Stimulated activated naive CD8-positive, alpha-beta T cell treated with anti-CD3 and anti-CD28 coated beads, Interleukin-15, Interleukin-2, amounts not matched to agents 100 ng/mL and 50 ng/mL, for 24 hours (primary cell): ENCODE measurements at regions not wholly inside any gene's neighbourhood (a gene's known extent, or its start where the extent isn't known, plus 50 kb on each side); places are given as distances from the start of the nearest gene placed in this dataset.
"Not testable (repeated sequence)": the region's sequence is repeated elsewhere in the genome, so short reads cannot be mapped to it uniquely, and the experiment has no call there.

Source experiments
- H3K27ac Mint-ChIP-seq: one replicate; pipeline ENCODE4 v1.8.0; 2021; ENCODE audit warnings: mild to moderate bottlenecking, mixed read lengths
- H3K27me3 Mint-ChIP-seq: one replicate; pipeline ENCODE4 v1.8.0; 2021; ENCODE audit warnings: mixed read lengths
- H3K36me3 Mint-ChIP-seq: one replicate; pipeline ENCODE4 v1.8.0; 2021; ENCODE audit warnings: low read depth, mixed read lengths
- H3K4me1 Mint-ChIP-seq: one replicate; pipeline ENCODE4 v1.8.0; 2021; ENCODE audit warnings: low read depth, mixed read lengths
- H3K4me3 Mint-ChIP-seq: one replicate; pipeline ENCODE4 v1.8.0; 2021; ENCODE audit warnings: mild to moderate bottlenecking, mixed read lengths
- H3K9me3 Mint-ChIP-seq: one replicate; pipeline ENCODE4 v1.8.0; 2021; ENCODE audit warnings: mixed read lengths

DNA sequence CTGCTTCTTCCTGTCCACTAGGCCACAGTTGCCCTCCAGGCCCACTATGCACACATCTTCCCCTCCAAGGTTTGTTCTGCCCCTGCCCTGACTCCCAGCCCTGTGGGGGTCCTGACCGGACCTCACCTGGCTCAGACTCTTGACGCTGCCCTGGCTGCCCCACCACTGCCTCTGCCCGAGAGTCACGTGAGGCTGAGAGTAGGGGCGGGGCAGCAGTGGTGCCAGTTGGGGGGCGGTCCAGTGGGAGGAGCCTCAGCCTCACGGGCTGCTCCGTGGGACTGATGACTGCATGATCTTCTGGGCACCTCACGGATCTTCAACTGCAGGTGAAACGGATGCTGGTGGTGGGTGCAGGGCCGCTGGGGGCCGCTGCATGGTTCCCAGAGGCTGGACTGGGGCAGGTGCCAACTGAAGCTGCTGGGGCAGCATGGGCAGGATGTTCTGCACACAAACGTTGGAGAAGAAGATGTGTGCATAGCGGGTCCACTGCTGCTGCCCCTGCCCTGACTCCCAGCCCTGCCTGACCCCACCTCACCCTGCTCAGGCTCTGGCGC lies 77.6 kb downstream of the HHIPL2 start:
- not testable (repeated sequence) for H3K4me1 Mint-ChIP-seq, H3K9me3 Mint-ChIP-seq, H3K4me3 Mint-ChIP-seq, H3K27ac Mint-ChIP-seq, H3K36me3 Mint-ChIP-seq, H3K27me3 Mint-ChIP-seq

DNA sequence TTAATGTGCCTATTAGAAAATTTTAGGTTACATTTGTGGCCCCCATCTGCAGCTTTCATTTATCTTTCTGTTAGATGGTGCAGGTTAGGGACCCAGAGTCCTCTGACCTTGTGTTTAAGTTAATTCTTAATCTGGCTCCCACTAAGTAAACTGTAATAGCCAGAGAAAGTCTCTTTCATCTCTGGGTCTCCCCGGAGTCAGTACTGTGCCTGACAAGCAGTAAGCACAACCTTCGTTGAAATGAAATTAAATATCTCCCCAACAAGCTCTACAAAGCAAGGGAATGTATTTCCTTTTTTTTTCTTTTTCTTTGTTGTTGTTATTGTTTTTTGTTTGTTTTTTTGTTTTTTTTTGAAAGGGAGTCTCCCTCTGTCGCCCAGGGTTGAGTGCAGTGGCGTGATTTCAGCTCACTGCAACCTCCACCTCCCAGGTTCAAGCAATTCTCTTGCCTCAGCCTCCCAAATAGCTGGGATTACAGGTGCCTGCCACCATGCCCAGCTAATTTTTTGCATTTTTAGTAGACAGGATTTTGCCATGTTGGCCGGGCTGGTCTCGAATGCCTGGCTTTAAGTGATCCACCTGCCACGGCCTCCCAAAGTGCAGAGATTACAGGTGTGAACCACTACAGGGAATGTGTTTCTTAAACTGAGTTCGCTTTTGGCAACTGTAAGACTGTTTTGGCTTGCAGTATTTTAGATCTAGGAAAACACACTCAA lies 81.6 kb downstream of the HHIPL2 start:
- no peaks in the 10 kb centered on the region for H3K27me3 Mint-ChIP-seq
- H3K4me3 Mint-ChIP-seq: no peak overlapping the region
- H3K36me3 Mint-ChIP-seq: no peaks in the 10 kb centered on the region
- peaks cover 18% of the 10 kb centered on the region for H3K4me1 Mint-ChIP-seq
- H3K9me3 Mint-ChIP-seq: no peaks in the 10 kb centered on the region
- H3K27ac Mint-ChIP-seq: peak overlapping the region; percentile 36

DNA sequence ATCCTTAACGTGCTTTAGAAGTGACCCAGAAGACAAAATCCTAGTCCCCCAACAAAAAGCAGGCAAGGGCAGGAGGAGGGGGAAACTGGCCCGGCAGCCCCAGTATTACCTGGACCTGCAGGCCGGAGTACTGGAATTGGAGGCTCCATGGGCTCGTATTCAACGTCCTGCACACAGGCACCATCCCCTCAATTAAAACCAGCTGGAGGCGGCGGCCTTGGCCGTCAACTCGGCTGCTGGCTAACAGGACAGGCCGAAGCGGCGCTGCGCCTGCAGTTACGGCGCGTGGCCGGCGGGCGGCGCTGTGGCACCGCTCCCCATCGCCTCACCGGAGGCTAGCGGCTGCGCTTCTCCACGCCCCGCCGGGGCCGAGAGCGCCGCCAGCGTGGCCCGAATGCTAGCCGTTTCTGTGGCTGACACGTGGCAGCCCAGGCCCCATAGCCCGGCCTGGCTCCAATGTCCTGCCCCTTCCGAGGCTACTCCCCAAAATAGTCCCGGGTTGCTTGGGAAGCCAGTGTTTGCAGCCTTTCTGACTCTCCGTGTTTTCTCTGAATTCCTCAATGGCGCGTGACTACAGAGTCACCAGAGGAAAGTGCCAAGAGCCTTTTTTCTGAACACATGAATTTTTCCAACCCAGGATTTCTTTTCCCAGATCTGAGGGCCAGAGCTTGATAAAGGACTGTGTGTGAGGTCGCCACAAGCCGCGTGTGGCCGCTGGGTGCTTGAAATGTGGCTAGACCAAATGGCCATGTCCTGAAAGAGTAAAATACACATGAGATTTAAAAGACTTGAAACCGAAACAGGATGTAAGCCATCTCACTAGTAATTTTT lies 82.5 kb downstream of the HHIPL2 start:
- no peaks in the 10 kb centered on the region for H3K9me3 Mint-ChIP-seq
- no peaks in the 10 kb centered on the region for H3K36me3 Mint-ChIP-seq
- H3K27me3 Mint-ChIP-seq: no peaks in the 10 kb centered on the region
- H3K4me1 Mint-ChIP-seq: peaks cover 18% of the 10 kb centered on the region
- H3K27ac Mint-ChIP-seq: peak overlapping the region; percentile 91
- H3K4me3 Mint-ChIP-seq: peak overlapping the region; percentile 83

DNA sequence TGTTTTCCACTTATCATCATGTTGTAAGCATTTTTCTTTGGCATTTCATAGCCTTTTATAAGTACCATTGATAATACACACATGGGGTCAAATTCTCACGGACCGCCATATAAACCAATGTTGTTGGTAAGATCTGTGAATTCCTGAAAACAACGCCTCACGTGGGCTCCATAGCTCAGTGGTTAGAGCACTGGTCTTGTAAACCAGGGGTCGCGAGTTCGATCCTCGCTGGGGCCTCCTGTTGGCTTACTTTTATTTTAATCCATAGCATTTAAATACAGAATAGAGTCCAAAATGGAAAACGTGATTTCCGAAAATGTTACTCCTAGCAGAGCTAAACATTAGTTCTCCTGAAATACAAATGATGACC lies 83.1 kb downstream of the HHIPL2 start:
- Mint-ChIP-seq H3K27ac (peak overlapping the region; percentile 84), H3K9me3 (no peaks in the 10 kb centered on the region), H3K36me3 (no peaks in the 10 kb centered on the region), H3K27me3 (no peaks in the 10 kb centered on the region), H3K4me3 (peak overlapping the region; percentile 83), H3K4me1 (peaks cover 18% of the 10 kb centered on the region)

DNA sequence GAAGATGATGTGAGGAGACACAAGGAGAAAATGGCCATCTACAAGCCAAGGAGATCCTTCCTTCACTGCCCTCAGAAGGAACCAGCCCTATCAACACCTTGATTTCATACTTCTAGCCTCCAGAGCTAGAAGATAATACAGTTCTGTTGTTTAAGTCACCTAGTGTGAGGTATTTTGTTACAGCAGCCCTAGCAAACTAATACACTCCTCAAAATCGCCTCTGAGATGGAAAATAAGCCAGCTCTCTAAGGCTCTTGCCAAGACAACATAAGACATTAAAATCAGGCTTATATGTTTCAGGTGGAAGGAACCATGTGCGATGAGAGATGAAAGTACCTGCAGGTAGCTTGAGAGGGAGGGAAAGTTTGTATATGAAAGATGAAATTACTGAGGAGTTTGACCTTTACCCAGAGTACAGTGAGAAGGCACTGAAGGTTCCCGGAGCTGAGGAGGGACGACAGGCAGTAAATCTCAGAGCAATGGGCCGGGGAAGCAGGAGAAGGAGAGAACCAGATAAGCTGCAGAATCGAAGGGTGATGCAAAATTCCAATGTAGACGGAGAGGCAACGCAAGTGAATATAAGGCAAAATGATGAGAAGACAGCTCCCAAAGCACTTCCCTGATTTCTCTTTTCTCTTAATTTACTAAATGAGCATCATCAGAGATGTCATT lies 84.7 kb downstream of the HHIPL2 start:
- Mint-ChIP-seq H3K27ac (peak overlapping the region; percentile 10), H3K4me1 (peaks cover 18% of the 10 kb centered on the region), H3K4me3 (no peak overlapping the region), H3K36me3 (no peaks in the 10 kb centered on the region), H3K27me3 (no peaks in the 10 kb centered on the region), H3K9me3 (no peaks in the 10 kb centered on the region)

DNA sequence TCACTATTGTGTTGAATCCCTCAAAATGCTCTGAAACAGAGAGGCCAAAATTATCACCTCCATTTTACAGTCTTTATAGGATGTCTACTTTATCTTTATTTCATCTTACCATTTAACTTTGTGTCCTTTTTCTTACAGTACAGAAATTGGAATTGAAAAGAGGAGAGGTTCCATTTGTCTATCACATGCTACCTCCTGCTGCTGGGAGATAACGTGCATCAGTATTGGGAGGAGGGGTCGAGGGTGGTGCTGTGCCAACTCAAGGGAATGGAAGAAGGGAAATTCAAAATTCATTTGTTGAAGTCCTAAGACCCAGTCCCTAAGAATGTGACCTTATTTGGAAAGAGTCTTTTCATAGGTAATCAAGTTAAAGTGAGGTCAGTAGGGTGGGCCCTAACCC lies 85.3 kb downstream of the HHIPL2 start:
- no peaks in the 10 kb centered on the region for H3K36me3 Mint-ChIP-seq
- H3K4me3 Mint-ChIP-seq: no peak overlapping the region
- peaks cover 1% of the 10 kb centered on the region for H3K9me3 Mint-ChIP-seq
- H3K27ac Mint-ChIP-seq: no peak overlapping the region
- no peaks in the 10 kb centered on the region for H3K27me3 Mint-ChIP-seq
- H3K4me1 Mint-ChIP-seq: peaks cover 18% of the 10 kb centered on the region

DNA sequence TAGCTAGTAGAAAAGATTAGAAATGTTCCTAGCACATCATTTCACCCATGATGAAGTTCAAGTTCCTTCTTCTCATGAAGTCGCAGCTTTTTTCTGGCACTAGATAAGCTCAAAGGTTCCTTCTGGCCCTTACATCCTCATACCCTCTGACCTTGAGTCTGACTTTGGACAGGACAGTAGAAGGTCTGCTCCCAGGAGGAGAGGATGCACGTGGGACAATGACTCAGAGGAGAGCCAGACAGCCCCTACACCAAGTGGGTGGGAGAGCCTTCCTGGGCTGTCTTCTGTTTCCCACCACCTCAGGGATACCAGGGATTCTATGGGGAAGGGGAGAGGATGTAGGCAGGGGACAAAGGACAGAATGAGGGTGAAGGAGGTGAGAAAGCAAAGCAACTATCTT lies 86.0 kb downstream of the HHIPL2 start:
- H3K27me3 Mint-ChIP-seq: no peaks in the 10 kb centered on the region
- peaks cover 18% of the 10 kb centered on the region for H3K4me1 Mint-ChIP-seq
- peaks cover 7% of the 10 kb centered on the region for H3K36me3 Mint-ChIP-seq
- no peak overlapping the region for H3K4me3 Mint-ChIP-seq
- peaks cover 8% of the 10 kb centered on the region for H3K9me3 Mint-ChIP-seq
- H3K27ac Mint-ChIP-seq: no peak overlapping the region

DNA sequence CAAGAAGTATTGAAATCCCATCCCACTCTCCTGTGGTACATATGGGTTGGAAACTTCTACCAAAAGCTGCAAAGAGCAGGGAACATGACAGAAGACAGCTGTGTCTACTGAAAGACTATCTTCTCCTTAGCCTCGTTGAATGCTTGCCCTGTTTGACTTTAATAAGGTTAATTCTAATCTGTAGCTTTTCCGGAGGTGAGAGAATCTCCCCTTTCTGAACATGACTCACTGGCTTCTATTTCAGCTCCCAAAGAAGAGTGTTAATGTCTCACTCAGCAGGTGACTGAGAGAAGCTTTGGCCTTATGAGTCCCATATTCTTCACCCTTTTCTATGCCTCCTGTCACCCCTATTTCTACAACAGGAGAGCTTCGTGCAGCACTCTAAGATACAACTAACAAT lies 88.3 kb downstream of the HHIPL2 start:
- Mint-ChIP-seq H3K36me3 (peaks cover 7% of the 10 kb centered on the region), H3K4me1 (peaks cover 10% of the 10 kb centered on the region), H3K27ac (no peak overlapping the region)

DNA sequence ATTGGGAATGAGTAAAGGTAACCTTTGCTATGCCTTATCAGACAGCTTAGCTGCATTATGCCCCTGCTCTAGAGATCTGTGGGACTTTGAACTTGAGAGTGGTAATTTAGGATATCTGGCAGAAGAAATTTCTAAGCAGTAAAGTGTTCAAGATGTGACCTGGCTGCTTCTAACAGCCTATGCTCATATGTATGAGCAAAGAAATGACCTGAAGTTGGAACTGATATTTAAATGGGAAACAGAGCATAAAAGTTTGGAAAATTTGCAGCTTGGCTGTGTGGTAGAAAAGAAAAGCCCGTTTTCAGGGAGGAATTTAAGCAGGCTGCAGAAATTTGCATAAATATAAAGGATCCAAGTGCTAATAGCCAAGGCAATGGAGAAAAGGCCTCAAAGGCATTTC lies 90.4 kb downstream of the HHIPL2 start:
- Mint-ChIP-seq H3K36me3 (peaks cover 7% of the 10 kb centered on the region), H3K4me1 (peaks cover 12% of the 10 kb centered on the region), H3K9me3 (peaks cover 10% of the 10 kb centered on the region), H3K4me3 (no peak overlapping the region), H3K27me3 (no peaks in the 10 kb centered on the region), H3K27ac (no peak overlapping the region)

More for the DNA sequence above, 88.3 kb downstream of the HHIPL2 start:
- Mint-ChIP-seq H3K4me3 (no peak overlapping the region), H3K27me3 (no peaks in the 10 kb centered on the region), H3K9me3 (peaks cover 10% of the 10 kb centered on the region)

DNA sequence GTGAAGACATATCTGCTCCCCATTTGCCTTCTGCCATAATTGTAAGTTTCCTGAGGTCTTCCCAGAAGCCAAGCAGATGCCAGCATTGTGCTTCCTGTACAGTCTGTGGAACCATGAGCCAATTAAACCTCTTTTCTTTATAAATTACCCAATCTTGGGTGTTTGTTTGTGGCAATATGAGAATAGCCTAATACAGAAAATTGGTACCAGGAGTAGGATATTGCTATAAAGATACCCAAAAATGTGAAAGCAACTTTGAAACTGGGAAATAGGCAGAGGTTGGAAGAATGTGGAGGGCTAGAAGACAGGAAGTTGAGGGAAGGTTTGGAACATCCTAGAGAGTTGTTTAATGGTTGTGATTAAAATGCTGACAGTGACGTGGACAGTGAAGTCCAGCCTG lies 90.8 kb downstream of the HHIPL2 start:
- Mint-ChIP-seq H3K36me3 (peaks cover 7% of the 10 kb centered on the region), H3K27me3 (no peaks in the 10 kb centered on the region), H3K4me3 (no peak overlapping the region), H3K27ac (no peak overlapping the region), H3K4me1 (peaks cover 12% of the 10 kb centered on the region), H3K9me3 (peaks cover 10% of the 10 kb centered on the region)

DNA sequence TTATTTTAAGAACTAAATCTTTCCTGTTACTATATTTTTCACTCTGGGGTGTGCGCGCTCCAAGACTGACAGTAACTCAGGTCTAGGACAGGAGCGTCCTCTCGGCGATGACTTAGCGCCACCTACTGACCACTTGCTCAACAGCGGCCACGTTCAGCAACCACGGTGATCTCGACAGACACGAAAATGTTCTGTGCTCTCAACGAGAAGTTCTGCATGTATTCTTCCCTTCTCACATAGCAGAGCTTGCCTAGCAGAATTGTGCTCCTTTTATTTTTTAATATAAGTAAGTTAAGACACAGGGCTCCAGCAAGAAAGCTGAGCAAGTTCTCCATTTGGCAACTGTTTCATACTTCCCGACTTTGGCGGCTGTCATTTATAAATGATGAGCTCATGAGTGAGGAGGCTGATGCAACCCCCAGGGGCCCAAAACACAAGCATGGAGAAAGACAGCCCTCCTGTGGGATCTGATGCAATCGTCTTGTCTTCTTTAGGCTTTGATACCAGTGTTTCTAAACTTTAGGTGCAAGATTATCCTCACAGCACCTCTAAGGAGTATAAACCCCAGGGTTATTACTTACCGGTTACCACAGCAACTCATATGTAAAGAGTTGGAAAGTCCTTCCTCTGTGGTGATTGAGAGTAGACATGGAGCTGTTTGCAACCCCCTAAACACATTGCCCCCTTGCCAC lies 92.6 kb downstream of the HHIPL2 start:
- H3K27ac Mint-ChIP-seq: peak overlapping the region; percentile 80
- H3K36me3 Mint-ChIP-seq: peaks cover 7% of the 10 kb centered on the region
- H3K27me3 Mint-ChIP-seq: no peaks in the 10 kb centered on the region
- H3K4me3 Mint-ChIP-seq: no peak overlapping the region
- peaks cover 10% of the 10 kb centered on the region for H3K9me3 Mint-ChIP-seq
- H3K4me1 Mint-ChIP-seq: peaks cover 12% of the 10 kb centered on the region

DNA sequence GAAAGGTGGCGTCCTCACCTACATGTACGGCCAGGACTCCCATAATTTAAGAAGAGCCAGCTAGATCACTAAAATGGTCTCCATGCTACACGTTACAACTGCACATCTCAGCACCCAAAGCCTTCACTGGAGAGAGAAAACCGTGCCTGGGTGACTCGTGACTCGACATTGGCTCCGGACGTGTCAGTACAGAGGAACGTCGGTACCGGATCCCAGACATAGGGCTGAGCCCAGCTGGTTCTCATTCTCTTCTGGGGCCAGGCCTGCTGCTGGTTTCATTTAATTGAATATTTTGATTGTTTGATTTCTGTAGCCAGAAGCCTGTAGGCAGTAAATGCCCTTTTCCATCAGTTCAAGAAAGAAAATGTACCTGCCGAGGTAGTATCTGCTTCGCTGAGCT lies 93.1 kb downstream of the HHIPL2 start:
- peaks cover 7% of the 10 kb centered on the region for H3K36me3 Mint-ChIP-seq
- peaks cover 10% of the 10 kb centered on the region for H3K9me3 Mint-ChIP-seq
- peaks cover 12% of the 10 kb centered on the region for H3K4me1 Mint-ChIP-seq
- no peak overlapping the region for H3K4me3 Mint-ChIP-seq
- H3K27ac Mint-ChIP-seq: peak overlapping the region; percentile 1
- no peaks in the 10 kb centered on the region for H3K27me3 Mint-ChIP-seq

DNA sequence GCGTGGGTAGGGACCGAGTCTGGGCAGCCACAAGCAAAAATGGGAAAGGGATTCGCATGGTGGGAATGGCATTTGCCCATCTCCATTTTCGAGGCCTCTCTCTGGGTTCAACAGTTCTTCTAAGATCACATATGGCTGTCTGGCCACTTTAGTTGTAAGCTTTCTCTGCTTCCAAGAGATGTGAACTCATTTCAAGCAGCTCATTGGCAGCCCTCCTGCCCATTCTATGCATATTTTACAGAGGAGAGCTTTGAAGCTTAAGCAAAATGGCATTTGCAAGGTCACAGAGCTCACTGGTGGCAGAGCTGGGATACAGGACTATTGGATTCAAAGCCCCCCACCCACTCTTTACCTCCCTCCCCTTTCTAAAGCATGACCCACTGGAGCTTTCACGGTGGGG lies 93.7 kb downstream of the HHIPL2 start:
- Mint-ChIP-seq H3K36me3 (peaks cover 7% of the 10 kb centered on the region), H3K9me3 (peaks cover 10% of the 10 kb centered on the region), H3K27me3 (peaks cover 3% of the 10 kb centered on the region), H3K4me1 (peaks cover 12% of the 10 kb centered on the region), H3K4me3 (no peak overlapping the region), H3K27ac (no peak overlapping the region)

DNA sequence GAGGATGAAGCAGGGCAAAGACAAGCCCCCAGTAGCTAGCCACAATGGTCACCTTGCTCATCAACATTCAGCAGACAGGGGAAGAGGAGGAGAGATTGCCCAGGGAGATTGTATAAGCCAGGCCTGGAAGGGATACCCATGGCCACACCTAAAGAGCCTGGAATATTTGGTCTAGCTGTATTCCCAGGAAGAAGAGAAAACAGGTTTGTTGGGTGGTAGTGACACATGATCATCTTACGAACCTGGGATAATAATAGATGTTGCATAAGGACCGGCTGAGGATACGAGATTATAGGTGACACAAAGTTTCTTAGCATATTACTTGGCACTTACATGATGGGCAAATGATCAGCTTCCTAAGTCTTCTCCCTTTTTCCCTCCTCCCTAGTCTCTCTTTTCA lies 95.9 kb downstream of the HHIPL2 start:
- H3K9me3 Mint-ChIP-seq: peaks cover 4% of the 10 kb centered on the region
- H3K4me3 Mint-ChIP-seq: no peak overlapping the region
- H3K4me1 Mint-ChIP-seq: peaks cover 12% of the 10 kb centered on the region
- peaks cover 3% of the 10 kb centered on the region for H3K27me3 Mint-ChIP-seq
- H3K36me3 Mint-ChIP-seq: peaks cover under 1% of the 10 kb centered on the region
- no peak overlapping the region for H3K27ac Mint-ChIP-seq
